ENCODE measurements at regions not wholly inside any gene's neighbourhood (a gene's known extent, or its start where the extent isn't known, plus 50 kb on each side); places are given as distances from the start of the nearest gene placed in this dataset.

DNA sequence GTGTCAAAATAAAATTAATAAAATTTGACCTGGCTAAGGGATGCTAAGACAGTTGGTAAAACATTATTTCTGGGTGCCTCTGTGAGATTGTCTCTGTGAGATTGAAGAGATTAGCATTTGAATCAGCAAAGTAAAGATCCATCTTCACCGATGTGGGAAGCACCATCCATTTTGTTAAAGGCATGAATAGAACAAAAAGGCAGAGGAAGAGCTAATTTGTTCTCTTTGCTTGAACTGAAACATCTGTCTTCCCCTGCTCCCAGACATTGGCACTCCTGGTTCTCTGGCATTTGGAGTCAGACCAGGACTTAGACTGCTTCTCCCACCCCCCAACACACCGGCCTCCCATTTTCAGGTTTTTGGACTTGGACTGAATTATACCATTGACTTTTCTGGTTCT is 603.8 kb upstream of the LINC00305 start:
- Mint-ChIP-seq H3K4me3 (no peak overlapping the region), H3K4me1 (peaks cover 12 to 15% of the 10 kb centered on the region in 2 experiments), H3K36me3 (ENCODE audit: insufficient read depth in 1 of 3, low read depth in 3 of 3) (no peaks in the 10 kb centered on the region), H3K9me3 (no peaks in the 10 kb centered on the region), H3K27ac (peak overlapping the region; percentile 69 to 91 (median 85); a peak in 5 of 7 replicates), H3K27me3 (ENCODE audit: low read depth) (no peaks in the 10 kb centered on the region)
- no peak overlapping the region for H2AK5ac ChIP-seq (ENCODE audit: insufficient read length, low read length)
- no peak overlapping the region for H3K9ac ChIP-seq (ENCODE audit: extremely low read depth, insufficient read length, low read length)
- TF ChIP-seq, protein P1, sequence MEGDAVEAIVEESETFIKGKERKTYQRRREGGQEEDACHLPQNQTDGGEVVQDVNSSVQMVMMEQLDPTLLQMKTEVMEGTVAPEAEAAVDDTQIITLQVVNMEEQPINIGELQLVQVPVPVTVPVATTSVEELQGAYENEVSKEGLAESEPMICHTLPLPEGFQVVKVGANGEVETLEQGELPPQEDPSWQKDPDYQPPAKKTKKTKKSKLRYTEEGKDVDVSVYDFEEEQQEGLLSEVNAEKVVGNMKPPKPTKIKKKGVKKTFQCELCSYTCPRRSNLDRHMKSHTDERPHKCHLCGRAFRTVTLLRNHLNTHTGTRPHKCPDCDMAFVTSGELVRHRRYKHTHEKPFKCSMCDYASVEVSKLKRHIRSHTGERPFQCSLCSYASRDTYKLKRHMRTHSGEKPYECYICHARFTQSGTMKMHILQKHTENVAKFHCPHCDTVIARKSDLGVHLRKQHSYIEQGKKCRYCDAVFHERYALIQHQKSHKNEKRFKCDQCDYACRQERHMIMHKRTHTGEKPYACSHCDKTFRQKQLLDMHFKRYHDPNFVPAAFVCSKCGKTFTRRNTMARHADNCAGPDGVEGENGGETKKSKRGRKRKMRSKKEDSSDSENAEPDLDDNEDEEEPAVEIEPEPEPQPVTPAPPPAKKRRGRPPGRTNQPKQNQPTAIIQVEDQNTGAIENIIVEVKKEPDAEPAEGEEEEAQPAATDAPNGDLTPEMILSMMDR (conservative IDR thresholded peaks at IDR 0.05), result no peak
- WGBS (ENCODE audit: extremely low coverage, insufficient read length, low lambda C conversion rate), result no CpG with 5 or more reads among the region's 2 CpGs
- H3K27me3 ChIP-seq (ENCODE audit: insufficient read depth, low read length), result no peaks in the 10 kb centered on the region
- no peaks in the 10 kb centered on the region for H3K79me2 ChIP-seq (ENCODE audit: insufficient read depth, low read length)
- H3K4ac ChIP-seq (ENCODE audit: low read depth, low read length), result no peak overlapping the region
- DNase-seq, result no peak
- H2BK20ac ChIP-seq (ENCODE audit: low read depth, low read length, poor library complexity, severe bottlenecking), result no peak overlapping the region
- no peak overlapping the region for H4K8ac ChIP-seq (replicated peaks; ENCODE audit: insufficient read length, low read depth, low read length)
- H3K23ac ChIP-seq (ENCODE audit: insufficient read length, low read depth, low read length), result no peak overlapping the region
- no peak overlapping the region for H4K5ac ChIP-seq (ENCODE audit: insufficient read length, low read depth, low read length)
- H3K4me1 ChIP-seq (ENCODE audit: insufficient read depth, low read length), result peaks cover 2% of the 10 kb centered on the region; the same call in 1 of the 2 replicates
- no peak overlapping the region for H4K91ac ChIP-seq (ENCODE audit: insufficient read length, low read depth, low read length)
- no peak overlapping the region for H2AFZ ChIP-seq (ENCODE audit: low read length)
- H3T11ph ChIP-seq (ENCODE audit: low read length), result no peak overlapping the region
- no peak overlapping the region for H3K18ac ChIP-seq (ENCODE audit: insufficient read length, low read depth, low read length)
- H3K79me1 ChIP-seq (ENCODE audit: insufficient read depth, low read depth, low read length, poor library complexity, severe bottlenecking), result no peaks in the 10 kb centered on the region
- H3K4me2 ChIP-seq (ENCODE audit: insufficient read depth, insufficient read length, low read length), result no peak overlapping the region
- H2BK12ac ChIP-seq (ENCODE audit: insufficient read length, low read depth, low read length), result no peak overlapping the region
- H4K20me1 ChIP-seq (ENCODE audit: control insufficient read depth, insufficient read depth, insufficient read length), result no peaks in the 10 kb centered on the region
- no peak overlapping the region for H2BK15ac ChIP-seq (ENCODE audit: low read depth, low read length)
- H3K14ac ChIP-seq (ENCODE audit: insufficient read depth, low read length), result no peak overlapping the region
- H2BK120ac ChIP-seq (ENCODE audit: low read depth, low read length, poor library complexity, severe bottlenecking), result no peak overlapping the region
- H3K56ac ChIP-seq (ENCODE audit: insufficient read length, low read depth, low read length), result no peak overlapping the region
- no peaks in the 10 kb centered on the region for H3K23me2 ChIP-seq (ENCODE audit: insufficient read length, low read depth, low read length, poor library complexity, severe bottlenecking)
- H3K9me3 ChIP-seq (ENCODE audit: control insufficient read depth, low read depth, low read length), result no peaks in the 10 kb centered on the region
- no peak overlapping the region for H3K27ac ChIP-seq (ENCODE audit: insufficient read length, low read depth, low read length)
- H2BK5ac ChIP-seq (ENCODE audit: insufficient read length, low read length), result no peak overlapping the region
